HG03469 (cell line): ENCODE measurements at regions not wholly inside any gene's neighbourhood (a gene's known extent, or its start where the extent isn't known, plus 50 kb on each side); places are given as distances from the start of the nearest gene placed in this dataset.
"Not testable (repeated sequence)": the region's sequence is repeated elsewhere in the genome, so short reads cannot be mapped to it uniquely, and the experiment has no call there.

ENCODE experiments used
- ATAC-seq: cut with Tn5 transposase; IDR thresholded peaks from one replicate; pipeline ENCODE4 v1.9.1; 2021; ENCODE audit warnings: mild to moderate bottlenecking, moderate library complexity, moderate number of reproducible peaks; ENCODE audit not compliant: unreplicated experiment

- ATAC-seq = no peak
These were observed 343.5 kb upstream of the SPRY2 start for GRCh38 chr13:80684217-80684991.

GRCh38 chr13:80680786-80681366, 339.9 kb upstream of the SPRY2 start:
- no peak for ATAC-seq

DNA sequence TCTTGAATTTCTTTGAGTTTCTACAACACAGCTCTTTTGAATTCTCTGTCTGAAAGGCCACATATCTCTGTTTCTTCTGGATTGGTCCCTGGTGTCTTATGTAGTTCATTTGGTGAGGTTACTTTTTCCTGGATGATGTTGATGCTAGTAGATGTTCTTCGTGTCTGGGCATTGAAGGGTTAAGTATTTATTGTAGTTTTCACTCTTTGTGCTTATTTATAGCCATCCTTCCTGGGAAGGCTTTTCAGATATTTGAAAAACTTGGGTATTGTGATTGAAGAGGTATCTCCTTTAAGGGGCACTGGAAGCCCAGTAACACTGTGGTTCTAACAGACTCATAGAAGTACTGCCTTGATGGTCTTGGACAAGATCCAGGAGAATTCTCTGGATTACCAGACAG, 338.5 kb upstream of the SPRY2 start:
- ATAC-seq = no peak

GRCh38 chr13:80677227-80677626, 336.3 kb upstream of the SPRY2 start:
- ATAC-seq = no peak

- not testable (repeated sequence) for ATAC-seq
These were observed 334.5 kb upstream of the SPRY2 start for GRCh38 chr13:80675442-80675841.

DNA sequence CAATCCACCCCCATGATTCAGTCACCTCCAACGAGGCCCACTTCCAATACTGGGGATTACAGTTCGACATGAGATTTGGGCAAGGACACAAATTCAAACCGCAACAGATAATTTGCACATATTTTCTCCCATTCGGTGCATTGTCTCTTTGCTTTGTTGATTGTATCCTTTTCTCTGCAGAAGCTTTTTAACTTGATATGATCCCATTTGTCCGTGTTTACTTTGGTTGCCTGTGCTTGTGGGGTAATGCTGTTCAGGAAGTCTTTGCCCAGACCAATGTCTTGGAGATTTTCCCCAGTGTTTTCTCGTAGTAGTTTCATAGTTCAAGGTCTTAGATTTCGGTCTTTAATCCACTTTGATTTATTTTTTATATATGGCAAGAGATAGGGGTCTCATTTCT, 330.8 kb upstream of the SPRY2 start:
- ATAC-seq = no peak

DNA sequence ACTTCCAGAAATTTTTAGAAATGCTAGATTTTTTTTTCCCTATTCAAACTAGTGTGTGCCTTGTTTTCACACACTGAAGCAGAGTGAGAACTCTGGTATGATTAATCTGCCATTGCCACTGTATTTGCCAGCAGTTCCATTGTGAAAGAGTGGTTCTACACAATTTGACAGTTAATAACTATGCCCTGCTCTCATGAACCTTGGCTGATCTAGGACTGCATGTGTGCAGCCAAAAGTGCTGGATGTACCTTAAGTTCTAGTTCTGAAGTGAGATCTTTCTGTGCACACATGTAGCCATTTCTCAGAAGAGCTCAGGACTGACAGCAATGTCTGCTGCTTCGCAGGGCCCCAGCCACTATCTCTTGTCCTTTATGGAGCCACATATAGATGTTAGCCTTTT, 328.2 kb upstream of the SPRY2 start:
- ATAC-seq = no peak

- ATAC-seq = no peak
These were observed 327.5 kb upstream of the SPRY2 start for GRCh38 chr13:80668452-80668851.

DNA sequence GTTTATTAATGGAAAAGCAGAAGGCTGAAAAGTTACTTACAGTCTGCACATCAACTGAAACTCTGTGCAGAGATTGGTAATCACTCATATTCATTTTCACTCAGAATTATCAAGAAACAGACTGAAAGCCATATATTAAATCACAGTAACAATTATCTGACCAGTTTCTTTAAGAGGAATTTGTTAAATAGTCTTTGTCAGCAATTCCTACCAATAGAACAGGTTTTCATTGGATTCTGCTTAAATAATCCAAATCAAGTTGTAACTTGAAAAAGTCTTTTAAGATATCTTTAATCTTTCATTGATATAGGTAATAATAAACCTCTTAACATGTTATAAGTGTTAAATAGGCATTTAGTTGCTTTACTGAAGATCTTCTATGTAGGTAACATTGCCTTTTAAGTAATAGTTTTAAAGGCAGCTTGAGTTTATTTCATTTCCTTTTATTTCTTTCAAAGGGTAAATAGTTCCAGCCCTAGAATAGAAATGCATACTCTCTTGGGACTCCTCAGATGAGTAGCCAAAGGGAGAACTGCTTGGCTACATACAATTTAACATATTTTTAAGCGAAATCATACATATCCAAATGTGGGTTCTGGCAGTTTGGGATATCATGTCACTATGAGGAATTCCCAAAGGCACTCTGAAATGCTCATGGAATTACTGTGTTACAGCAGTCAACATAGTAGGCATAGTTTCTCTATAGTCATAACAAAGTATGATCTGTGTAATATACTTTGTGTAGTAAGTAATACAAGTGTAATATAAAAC, 326.0 kb upstream of the SPRY2 start:
- ATAC-seq = no peak

DNA sequence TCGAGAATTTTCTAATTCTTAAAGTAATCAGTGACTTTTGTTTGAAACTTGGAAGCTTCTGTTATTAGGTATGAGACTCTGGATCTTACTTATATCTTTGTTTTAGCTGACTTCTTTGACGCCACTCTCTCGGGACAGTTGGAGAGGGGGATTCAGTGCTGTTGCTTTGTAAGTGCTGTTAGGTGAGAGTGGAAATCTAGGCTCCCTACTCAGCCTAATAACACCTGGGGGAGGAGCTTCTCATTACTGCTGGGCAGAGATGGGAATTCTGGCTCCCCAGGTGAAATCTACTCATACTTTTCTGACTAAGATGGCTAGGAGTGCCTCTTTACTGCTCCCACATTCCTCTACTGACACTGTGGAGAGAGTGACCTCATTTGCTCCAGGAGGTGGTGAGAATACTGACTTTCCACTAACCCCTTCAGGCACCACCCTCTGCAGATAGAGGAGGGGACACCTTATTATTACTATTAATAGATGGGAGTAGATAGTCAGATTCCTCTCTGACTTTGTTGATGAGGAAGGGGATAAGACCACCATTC, 324.9 kb upstream of the SPRY2 start:
- no peak for ATAC-seq

DNA sequence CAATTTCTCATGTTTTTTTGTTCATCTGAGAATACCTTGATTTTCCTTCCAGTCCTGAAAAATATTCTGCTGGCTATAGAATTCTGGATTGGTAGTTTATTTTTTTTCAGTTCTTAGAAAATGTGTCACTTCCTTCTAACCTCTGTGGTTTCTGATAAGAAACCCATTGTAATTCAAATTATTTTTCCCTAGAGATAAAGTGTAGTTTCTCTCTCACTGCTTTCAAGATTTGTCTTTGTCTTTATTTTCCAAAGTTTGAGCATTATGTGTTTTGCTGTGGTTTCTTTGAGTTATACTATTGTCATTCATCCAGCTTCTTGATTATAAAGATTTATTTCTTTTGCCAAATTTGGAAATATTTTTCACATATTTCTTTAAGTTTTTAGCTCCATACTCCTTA, 324.0 kb upstream of the SPRY2 start:
- no peak for ATAC-seq

DNA sequence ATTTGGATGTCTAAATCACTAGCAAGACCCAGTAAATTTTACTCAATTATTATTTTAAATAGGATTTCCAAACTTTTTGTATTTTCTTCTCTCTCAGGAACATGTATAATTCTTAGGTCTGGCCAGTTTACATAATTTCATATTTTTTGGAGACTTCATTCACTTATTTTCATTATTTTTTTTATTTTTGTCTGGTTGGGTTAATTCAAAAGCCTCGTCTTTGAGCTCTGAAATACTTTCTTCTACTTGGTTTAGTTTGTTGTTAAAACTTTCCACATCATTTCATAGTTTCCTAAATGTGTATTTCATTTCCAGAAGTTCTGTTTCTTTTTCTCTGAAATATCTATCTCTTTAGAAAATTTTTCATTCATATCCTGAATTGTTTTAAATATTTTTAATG, 322.9 kb upstream of the SPRY2 start:
- no peak for ATAC-seq

DNA sequence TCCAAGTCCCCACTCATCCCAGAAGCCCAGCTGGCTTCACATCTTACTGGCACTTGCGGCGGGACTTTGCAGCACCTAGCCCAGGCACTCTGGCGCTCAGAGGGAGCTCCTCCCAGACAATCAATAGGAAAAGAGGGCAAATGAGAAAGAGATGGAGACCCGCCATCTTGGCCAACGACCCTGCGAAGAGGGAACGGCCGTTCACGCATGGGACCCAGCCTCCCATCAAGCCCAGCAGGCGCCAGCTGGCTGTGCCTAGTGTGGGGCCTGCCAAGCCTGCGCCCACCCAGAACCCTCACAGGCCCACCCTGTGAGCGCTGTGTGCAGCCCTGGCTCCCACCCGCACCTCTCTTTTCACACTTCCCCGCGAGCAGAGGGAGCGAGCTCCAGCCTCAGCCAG, 317.8 kb upstream of the SPRY2 start:
- no peak for ATAC-seq

- ATAC-seq = no peak
These were observed 315.6 kb upstream of the SPRY2 start for GRCh38 chr13:80656512-80656904.

- no peak for ATAC-seq
These were observed 315.0 kb upstream of the SPRY2 start for GRCh38 chr13:80655778-80656511.

GRCh38 chr13:80654638-80655249, 313.8 kb upstream of the SPRY2 start:
- no peak for ATAC-seq

DNA sequence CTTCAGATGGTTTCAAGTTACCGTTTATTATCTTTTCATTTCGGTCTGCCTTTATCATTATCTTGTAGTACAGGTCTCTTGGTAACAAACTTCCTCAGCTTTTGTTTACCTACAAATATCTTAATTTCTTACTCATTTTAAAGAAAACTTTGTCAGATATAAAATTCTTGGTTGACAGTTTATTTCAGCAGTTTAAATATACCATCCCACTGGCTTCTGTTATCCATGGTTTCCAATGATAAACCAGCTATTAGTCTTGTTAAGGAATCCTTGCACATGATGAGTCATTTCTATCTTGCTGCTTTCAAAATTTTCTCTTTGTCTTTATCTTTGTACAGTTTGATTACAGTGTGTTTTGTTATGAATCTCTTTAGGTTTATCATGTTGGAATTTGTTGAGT, 308.3 kb upstream of the SPRY2 start:
- ATAC-seq = no peak

DNA sequence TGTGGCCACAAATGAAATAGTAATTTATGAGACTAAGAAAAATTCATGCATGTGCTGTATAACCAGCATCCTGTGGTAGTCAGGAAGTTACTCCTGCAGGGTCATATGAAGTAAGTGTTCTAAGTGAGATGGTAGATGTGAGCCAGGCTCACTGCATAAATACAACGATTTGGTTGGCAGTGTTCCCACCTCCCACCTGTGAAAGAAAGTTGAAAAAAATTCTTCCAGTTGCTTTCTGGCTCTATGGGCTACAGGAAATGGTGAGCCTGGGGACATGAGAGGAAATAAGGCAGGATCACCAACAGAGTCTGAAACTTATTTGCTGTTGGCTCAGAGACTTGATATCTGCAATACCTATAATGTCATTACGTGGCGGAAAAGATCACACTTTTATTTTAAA, 301.7 kb upstream of the SPRY2 start:
- ATAC-seq = no peak

- no peak for ATAC-seq
These were observed 292.3 kb upstream of the SPRY2 start for GRCh38 chr13:80633251-80633650.

DNA sequence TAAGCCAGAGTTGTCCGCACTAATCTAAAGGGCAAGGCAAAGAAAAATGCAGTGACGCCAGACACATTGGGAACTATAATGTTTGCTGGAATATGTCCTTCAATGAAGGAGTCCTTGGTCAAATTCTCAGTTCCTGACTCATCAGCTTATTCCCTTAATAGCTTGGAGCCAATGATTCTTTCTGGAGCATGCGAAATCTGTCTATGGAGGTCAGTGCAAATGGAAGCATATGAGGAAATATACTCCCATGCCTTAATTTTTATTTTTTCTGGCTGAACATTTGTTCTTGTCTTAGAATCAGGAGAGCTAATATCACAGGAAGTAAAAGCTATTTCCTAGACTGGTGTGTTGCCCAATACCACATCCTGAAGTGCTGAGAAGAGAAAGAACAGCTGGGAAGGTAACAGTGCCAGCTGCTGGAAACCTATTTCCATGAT, 289.8 kb upstream of the SPRY2 start:
- ATAC-seq = no peak

DNA sequence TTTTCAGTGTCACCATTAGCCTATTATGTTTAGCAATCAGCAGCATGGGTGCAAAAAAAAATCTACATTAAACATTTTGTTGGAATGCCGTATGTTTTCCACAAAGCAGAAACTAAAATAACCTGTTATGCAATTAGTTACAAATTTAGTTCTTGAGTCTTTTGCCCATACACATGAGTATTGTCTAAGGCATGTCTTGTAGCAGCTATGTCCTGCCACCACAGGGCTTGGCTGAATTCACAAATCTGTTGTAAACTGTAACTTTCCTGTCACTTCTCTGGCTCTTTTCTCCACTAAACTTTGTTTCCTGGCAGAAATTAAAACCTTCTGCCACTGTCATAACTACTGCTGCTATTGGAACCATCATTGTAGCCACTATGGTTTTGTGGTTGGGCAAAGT, 277.9 kb upstream of the SPRY2 start:
- no peak for ATAC-seq
